ENCODE measurements at regions not wholly inside any gene's neighbourhood (a gene's known extent, or its start where the extent isn't known, plus 50 kb on each side); places are given as distances from the start of the nearest gene placed in this dataset.
"Not testable (repeated sequence)": the region's sequence is repeated elsewhere in the genome, so short reads cannot be mapped to it uniquely, and the experiment has no call there.

DNA sequence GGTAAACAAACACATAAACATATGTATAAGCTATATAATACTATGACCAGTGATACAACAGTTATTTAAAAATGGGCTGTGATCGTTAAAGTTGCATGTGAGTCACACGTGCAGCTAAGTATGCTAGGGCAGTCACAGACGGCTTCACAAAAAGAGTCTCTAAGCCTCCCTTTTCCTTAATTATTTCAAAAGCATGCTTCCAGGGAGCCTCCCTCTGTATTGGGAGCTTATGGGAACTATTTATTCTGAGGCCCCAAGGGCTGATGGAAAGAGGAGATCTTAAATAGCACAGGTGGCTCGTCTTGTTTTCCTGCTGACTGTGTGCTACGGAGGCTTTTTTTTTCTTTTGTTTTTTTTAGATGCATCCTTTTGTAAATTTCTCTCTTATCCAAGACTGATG is 94.3 kb downstream of the ADCYAP1 start:
- no peak for DNase-seq

DNA sequence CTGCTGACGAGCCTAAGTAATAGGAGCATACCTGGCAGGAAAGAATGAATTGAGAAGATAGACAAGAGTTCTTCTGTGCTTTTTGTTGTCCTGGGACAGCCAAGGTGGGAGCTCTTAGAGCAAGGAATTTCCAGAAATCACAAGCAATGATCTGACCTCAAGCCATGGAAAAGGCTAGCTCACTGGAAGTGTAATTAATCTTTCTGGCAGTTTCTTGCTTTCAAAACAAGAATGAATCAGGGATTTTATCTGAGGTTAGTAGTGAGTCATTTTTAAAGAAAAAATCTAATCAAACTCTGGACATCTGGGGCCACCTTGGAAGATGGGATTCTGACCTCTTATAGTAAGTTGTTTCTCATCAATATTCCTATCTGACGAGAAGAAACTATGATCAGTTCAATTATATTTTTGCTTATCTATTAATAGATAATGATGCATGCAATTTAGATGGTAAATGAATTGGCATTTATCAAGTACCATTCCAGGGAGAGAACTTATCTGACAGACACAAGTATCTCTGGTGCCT is 98.0 kb downstream of the ADCYAP1 start:
- no peak for DNase-seq

DNA sequence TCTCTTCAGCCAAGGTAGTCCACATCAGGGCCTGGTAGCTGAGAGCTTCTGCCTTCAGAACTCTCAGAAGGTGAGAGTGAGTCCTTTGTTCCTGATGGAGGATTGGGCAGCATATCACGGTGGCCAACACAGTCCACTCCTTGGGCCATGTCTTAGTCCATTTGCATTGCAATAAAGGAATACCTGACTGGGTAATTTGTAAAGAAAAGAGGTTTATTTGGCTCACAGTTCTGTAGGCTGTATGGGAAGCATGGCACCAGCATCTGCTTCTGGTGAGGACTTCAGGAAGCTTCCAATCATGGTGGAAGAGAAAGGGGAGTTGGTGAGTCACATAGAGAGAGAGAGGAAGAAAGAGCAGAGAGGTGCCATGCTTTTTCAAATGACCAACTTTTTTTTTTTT is 98.8 kb downstream of the ADCYAP1 start:
- DNase-seq, result no peak

DNA sequence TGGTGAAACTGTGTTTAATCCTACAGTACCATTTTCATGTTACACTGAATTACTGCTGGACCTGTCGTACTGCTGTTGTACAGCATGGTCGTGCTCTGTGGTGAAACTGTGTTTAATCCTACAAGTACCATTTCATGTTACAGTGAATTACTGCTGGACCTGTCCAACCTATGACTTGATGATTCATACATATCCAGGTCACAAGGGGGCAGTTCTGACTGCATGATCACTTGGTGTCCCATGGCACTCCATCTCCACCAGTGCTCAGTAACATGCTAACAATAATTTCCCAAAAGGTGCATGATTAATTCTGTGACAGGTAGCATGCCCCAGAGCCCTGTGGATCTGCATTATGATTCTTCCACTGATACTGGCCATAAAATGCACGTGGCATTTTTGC is 101.6 kb downstream of the ADCYAP1 start:
- no peak for DNase-seq

DNA sequence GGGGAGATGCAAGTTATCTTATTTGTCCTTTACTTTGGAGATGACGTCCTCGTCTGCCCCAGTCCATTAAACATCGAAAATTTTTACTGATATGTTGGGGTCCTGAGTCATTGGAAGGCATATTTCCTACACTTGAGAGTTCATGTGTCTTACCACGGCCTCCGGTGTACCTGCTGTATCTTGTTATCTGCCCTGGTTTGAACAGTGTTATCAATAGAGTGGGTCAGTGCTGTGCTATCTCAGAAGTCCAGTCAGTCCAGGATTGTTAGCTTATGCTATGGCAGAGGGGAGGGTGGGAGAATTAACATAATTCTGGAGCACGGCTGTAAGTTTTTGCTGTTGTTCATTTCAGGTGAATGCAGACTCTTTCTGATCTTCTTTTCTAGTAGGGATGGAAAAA is 102.3 kb downstream of the ADCYAP1 start:
- DNase-seq, result no peak

DNA sequence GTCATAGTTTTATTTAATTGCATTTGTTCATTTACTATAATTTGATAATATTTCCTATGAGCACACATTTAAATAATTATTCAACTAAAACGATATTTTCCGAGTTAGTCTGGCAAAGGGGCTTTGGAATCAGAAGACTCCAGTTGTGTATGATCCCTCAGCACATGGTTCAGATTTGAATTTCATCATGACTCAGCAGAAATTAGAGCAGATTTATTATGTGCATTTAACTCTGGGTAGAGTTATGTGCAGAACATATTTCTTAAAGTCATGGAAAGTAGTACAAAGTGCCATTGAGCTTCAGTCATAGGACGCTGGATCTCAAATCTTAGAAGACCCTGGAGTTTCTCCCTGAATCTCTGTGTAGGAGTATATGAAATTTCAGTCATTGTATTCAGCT is 106.7 kb downstream of the ADCYAP1 start:
- DNase-seq, result no peak

DNA sequence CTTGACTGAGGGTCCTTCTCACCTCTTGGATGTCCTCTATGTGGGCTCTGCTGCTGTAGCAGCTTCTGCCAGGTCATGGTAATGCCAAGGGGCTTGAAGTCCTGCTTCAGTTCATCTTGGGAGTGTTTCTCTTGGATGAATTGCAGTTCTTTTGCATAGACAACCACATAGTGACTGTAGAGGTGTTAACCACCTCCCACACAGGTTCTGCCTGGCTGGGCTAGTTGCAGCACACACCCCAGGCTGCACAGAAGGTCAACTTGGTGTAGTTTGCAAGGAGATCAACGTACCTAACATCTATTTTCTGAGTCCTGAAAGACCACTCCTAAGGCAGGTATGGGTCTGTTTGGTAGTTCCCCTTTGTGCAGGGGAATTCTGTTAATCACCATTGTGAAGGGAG is 108.1 kb downstream of the ADCYAP1 start:
- no peak for DNase-seq

DNA sequence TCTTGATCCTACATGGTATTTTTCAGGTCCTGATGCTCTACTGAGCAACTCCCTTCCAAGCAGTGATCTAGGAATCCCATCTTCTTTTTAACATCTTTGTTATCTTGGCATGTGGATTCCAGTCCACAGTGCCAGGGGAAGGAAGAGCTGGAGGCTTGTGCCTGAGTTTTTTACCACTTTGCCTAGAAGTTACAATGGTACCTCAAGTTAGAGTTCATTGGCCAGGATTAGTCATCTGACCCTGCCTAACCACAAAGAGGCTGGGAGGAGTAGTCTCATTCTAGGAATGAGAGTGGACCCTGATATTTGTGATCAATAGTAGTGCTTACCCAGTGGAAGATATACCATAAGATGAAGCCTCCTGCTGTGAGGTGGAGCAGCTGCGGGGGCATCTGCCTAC is 109.3 kb downstream of the ADCYAP1 start:
- no peak for DNase-seq

DNA sequence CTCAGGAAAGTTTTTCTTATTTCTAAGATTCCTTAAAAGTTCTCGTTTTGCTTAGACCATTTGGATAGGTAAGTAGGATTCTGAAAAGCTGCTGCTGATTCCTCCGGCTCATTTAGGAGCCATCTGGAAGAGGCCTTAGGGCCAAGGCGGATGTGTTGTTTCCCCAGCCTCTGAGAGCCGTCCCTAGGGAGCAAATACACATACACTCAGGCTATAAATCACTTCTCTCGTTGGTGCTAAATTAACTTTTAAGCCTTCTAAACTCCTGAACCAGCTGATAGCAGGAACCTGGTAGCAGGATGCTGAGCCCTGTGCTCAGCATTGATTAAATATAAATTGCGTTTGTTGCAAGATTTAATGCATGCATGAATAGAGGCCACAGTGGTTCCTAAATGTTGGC is 109.8 kb downstream of the ADCYAP1 start:
- DNase-seq, result no peak

DNA sequence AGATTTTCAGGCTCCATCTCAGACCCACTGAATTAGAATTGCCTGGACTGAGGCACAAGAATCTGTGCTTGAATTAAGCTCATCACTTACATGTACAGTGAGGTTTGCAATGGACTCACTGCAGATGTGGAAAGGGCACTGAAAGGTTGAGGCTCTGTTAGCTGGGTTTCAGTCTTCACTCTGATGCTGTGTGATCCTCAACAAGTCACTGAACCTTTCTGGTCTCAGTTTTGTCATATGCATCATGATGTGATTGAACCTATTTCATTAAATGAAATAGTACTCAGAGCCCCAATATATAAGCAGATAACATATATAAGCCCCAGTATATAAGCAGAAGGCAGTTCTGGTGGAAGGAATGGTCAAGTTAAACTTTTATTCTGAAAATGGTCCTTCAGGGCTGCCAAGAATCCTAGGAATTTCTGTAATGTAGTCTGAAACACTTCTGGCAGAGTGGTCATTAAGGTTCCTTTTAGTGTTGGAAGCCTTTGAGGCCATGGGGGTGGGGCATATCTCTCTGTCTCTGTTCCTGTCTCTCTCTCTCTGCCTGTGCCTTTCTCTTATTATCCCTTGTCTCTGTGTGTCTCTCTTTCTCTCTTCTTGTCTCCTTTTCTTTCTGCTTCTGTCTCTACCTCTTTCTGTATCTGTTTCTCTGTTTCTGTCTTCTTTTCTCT is 110.4 kb downstream of the ADCYAP1 start:
- DNase-seq, result no peak

DNA sequence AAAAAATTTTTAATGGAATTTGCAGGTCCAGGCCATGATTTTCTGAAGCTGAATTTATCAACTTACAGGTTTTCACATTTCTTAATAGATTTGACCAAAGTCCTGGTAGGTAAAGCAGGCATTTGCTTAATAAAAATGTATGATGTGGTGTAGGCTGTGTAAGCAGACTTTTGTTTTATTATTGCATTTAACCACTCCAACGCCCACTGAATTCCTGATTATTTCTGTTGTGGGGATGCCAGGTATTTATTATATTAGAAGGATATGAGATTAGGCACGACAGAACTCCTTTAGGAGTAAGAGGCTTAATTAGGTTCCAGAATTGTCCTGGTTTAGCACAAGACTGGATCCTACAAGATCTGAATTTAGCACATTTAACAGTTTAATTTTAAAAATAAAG is 111.1 kb downstream of the ADCYAP1 start:
- DNase-seq, result no peak

DNA sequence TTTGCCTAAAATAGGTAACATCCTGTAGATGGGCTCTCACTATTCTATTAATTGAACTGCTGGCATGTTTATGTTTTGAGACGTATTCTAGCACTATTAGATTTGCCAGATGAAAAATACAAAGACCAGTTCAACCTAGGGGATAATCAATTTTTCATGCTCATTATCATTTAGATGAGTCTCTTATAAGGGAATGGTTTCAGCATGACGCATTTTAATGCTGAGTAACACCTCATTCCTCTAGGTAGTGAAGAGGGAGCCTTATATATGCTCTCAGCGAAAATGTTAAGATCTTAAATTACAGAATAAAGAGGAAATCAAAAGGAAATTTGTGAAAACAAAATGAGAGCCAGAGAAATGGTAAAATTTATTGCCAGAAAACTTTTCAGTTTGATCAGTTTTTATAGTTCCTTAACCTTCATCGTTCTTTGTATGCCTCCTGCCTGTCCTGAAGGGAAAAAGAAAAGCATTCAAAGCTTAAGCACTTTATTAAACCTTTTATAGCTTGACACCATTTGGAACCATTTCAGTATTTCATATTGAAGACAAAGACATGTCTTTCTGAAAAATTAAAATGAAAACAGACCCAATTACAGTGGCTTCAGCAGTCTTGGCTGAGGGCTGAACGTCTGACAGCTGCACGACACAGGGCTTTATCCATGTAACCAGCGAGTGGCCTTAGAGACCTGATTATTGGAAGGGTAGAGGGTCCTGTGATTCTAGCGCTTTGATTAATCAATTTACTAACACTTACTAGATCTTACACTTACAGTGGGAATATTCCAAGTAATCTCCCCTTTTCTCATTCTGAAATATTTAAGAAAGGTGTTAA is 112.8 kb downstream of the ADCYAP1 start:
- no peak for DNase-seq

DNA sequence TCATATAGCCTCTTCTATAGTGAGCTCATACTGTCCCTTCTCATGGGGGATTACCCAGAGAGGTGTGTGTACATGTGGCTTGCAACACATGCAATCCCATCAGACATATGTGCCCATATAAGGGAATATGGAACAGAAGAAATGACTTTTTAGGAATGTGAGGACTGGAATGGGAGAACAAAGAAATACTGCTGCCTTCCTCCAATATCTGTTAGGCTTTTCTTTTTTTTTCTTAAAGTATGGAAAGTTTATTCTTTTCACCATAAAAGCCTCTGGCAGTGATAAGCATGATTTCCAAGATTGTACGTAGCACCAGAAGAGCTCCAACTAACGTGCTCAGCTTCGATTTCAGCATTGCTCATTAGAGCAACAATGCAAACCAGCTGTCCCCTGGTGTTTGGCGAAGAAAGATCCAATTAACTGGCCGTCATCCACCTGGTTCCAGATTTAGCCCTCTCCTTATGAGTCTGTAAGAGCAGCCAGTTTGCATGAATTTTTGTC is 113.6 kb downstream of the ADCYAP1 start:
- no peak for DNase-seq

DNA sequence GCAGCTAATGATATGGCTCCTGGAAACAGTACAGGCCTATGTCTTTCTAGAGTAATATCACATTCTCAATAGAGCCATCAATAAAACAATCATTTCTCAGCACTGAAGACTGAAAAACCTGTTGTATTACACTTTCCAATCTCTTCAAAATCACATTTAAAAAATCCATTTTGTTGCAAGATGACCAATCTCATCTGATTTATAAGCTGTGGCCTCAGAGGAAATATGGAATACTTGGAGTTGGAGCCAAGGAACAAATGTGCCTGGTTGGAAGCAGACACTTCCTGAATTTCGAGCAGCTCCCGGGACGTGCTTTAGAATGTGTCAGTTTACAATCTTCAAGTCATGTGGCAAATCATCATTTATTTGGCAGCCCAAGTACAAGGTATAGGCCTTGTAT is 114.5 kb downstream of the ADCYAP1 start:
- DNase-seq, result no peak

DNA sequence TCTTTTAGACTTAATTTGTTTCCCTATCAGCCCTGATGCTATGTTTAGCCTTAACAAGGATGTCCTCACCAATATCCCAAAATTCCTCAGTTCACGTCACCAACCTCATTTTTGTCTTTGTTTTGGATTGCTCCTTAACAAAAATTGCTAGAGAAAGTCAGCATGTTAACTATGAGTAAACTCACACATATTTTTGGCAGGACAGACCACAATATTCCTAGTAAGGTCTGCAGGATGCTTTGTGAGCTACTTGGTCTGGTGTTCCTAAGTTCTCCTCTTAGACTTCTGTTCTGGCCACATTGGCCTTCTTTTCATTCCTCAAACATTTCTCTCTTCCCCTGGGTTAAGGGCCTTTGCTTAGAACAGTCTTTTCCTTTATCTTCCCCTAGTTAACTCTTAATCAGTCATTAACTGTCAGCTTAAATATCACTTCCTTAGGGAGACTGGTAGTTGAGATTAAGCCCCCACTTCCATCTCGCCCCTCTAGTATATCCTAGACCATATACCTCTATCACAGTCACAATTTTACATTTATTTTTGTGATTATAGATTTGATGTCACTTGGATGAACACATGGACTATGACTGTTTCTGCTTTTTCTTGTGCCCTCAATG is 116.2 kb downstream of the ADCYAP1 start:
- no peak for DNase-seq

DNA sequence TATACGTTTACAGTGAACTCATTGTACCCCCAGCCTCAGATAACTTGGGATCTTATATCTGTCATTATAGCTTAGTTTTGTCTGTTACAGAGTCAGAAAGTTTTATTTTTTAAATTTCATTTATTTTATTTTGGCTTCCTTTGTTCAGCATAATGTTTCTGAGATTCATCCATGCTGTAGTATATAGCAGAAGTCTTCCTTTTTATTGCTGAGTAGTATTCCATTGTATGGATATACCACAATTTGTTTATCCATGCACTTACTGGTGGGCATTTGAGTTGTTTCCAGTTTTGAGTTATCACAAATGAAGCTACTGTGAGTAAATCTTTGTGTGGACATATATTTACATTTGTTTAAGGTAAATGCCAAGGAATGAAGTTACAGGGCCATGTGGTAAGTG is 122.3 kb downstream of the ADCYAP1 start:
- DNase-seq, result no peak

DNA sequence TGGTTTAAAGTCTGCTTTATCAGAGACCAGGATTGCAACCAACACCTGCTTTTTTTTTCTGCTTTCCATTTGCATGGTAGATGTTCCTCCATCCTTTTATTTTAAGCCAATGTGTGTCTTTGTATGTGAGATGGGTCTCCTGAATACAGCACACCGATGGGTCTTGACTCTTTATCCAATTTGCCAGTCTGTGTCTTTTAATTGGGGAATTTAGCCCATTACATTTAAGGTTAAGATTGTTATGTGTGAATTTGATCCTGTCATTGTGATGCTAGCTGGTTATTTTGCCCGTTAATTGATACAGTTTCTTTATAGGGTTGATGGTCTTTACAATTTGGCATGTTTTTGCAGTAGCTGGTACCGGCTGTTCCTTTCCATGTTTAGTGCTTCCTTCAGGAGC is 128.4 kb downstream of the ADCYAP1 start:
- DNase-seq, result not testable (repeated sequence)

DNA sequence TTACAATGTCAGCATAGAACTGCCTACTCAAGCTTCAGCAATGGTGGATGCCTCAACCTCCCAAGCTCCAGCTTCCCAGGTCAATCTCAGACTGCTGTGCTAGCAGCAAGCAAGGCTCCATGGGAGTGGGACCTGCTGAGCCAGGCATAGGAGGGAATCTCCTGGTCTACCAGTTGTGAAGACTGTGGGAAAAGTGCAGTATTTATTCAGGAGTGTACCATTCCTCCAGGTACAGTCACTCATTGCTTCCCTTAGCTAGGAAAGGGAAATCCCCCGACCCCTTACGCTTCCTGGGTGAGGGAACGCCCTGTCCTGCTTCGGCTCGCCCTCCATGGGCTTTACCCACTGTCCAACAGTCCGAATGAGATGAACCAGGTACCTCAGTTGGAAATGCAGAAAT is 130.3 kb downstream of the ADCYAP1 start:
- no peak for DNase-seq

DNA sequence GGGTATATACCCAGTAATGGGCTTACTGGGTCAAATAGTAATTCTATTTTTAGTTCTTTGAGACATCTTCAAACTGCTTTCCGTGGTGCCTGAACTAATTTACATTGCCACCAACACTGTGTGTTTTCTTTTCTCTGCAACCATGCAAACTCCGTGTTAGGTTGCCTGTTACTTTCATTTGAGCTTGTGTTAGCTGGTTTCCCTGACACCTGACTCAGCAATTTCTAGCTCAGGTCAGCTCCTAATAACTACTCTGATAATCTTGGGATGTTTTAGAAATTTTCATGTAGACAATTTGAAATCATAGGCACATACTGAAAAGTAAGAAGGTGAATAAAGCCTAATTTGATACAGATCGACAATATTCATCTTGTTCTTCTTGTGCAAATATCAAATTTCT is 132.3 kb downstream of the ADCYAP1 start:
- no peak for DNase-seq

DNA sequence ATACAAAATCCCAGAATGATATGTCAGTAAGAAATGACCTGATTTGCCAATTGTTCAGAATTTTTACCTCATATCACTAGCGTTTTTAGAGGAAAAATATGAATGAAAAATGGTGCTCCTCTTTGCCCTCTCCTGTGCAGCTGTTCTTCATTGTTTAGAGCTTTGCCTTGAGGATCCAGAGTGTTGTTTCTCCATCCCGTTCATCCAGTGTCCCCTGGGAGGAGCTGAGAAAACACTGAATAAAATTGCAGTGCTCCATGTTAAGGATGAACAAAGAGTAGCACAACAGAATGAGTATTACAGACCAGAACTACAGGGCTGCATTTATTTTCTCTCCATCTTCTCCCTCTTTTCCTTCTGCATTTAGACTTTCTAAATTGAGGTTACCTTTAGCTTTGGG is 133.1 kb downstream of the ADCYAP1 start:
- DNase-seq, result no peak

DNA sequence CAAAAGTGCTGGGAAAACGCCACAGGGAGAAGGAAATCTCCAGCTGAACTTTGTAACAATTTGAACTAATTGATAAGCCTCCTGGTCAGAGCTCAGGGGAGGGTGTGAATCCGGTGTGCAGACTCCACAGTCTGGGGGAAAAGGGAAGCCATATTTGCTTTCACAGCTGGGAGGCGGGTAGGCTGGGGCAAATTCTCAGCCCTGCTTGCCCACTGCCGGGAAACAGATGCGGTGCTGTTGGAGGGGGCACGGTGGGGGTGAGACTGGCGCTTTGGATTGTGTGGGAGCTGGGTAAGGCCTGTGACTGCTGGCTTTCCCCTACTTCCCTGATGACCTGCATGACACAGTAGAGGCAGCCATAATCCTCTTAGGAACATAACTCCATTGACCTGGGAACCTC is 134.8 kb downstream of the ADCYAP1 start:
- no peak for DNase-seq

DNA sequence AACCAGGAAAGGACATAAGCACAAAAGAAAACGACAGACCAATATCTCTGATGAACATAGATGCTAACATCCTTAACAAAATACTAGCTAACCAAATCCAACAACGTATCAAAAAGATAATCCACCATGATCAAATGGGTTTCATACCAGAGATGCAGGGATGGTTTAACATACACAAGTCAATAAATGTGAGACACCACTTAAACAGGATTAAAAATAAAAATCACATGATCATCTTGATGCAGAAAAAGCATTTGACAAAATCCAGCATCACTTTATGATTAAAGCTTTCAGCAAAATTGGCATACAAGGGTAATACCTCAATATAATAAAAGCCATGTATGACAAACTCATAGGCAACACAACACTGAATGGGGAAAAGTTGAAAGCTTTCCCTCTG is 138.4 kb downstream of the ADCYAP1 start:
- not testable (repeated sequence) for DNase-seq

DNA sequence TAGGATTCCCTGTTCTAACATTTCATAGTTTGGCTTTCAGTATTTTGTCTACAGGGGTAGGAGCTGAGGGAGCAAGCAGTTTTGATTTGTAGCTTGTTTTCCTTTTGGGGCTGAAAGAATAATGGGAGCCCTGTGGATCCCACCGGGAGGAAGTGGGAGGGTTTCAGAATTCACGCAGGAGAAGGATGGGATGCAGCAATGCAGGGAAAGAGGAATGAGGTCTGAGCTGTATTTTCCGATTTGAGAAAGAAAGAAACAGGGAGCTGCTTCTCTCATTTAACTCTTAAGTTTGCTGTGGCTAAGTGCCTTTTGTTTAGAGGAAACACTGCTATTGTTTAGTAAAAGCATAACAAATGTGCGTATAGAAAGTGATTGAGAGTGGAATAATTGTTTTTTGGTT is 141.0 kb downstream of the ADCYAP1 start:
- no peak for DNase-seq

DNA sequence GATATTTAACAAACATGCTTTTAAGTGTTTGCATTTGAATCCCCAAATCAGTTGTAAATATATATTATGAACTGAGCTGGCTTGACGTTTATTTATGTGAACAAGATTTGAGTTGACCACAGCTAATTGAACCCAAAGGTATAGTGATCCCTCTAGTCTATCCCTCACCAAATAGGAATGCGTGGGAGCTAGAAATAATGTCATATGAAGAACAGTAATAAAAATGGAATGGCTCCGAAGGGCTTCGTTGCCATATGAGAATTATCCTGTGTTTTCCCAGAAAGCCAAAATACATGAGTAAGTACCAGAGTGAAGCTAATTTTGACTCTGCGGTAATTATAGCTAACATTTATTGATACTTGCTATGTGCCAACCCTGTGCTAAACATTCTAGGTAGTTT is 142.7 kb downstream of the ADCYAP1 start:
- DNase-seq, result no peak
